ENCODE measurements at regions not wholly inside any gene's neighbourhood (a gene's known extent, or its start where the extent isn't known, plus 50 kb on each side); places are given as distances from the start of the nearest gene placed in this dataset.

- H3K4me1 Mint-ChIP-seq, result no peaks in the 10 kb centered on the region
- no peak overlapping the region for H3K27ac Mint-ChIP-seq
- H3K4me3 ChIP-seq, result no peak overlapping the region
- no peak for TF ChIP-seq CTCF (IDR thresholded peaks at IDR 0.05)
- no peak overlapping the region for H2AFZ ChIP-seq (replicated peaks)
- H3K4me3 Mint-ChIP-seq, result no peak overlapping the region
- DNase-seq (ENCODE audit: low spot score), result no peak
- no peak overlapping the region for H3K9ac ChIP-seq
- no peaks in the 10 kb centered on the region for H4K20me1 ChIP-seq (ENCODE audit: low read depth)
- H3K4me1 ChIP-seq, result no peaks in the 10 kb centered on the region
- no peak overlapping the region for H3K27ac ChIP-seq
- no peaks in the 10 kb centered on the region for H3K79me2 ChIP-seq (ENCODE audit: low read depth)
- H3K4me2 ChIP-seq, result no peak overlapping the region
- H3K27me3 Mint-ChIP-seq (ENCODE audit: insufficient read depth, low read depth), result peaks cover 3% of the 10 kb centered on the region
- H3F3A ChIP-seq (ENCODE audit: low read depth), result no peaks in the 10 kb centered on the region
- H3K9me3 ChIP-seq (ENCODE audit: low read depth), result peaks cover 22% of the 10 kb centered on the region
- H3K36me3 ChIP-seq, result no peaks in the 10 kb centered on the region
- no peaks in the 10 kb centered on the region for H3K36me3 Mint-ChIP-seq
- H3K9me3 Mint-ChIP-seq, result peaks cover 64% of the 10 kb centered on the region
- H3K27me3 ChIP-seq, result no peaks in the 10 kb centered on the region
These were observed 265.1 kb downstream of the ALG10 start for GRCh38 chr12:34287437-34287836.

- Histone ChIP-seq H3K27me3 (no peaks in the 10 kb centered on the region), H3K4me2 (no peak overlapping the region), H3K36me3 (no peaks in the 10 kb centered on the region), H3K4me3 (no peak overlapping the region), H3K9me3 (ENCODE audit: low read depth) (peaks cover 22% of the 10 kb centered on the region), H3K27ac (no peak overlapping the region), H4K20me1 (ENCODE audit: low read depth) (no peaks in the 10 kb centered on the region), H3K79me2 (ENCODE audit: low read depth) (no peaks in the 10 kb centered on the region), H3K9ac (no peak overlapping the region), H3F3A (ENCODE audit: low read depth) (no peaks in the 10 kb centered on the region), H2AFZ (replicated peaks) (no peak overlapping the region), H3K4me1 (no peaks in the 10 kb centered on the region)
- no peaks in the 10 kb centered on the region for H3K4me1 Mint-ChIP-seq
- H3K4me3 Mint-ChIP-seq, result no peak overlapping the region
- H3K27me3 Mint-ChIP-seq (ENCODE audit: insufficient read depth, low read depth), result peaks cover 4% of the 10 kb centered on the region
- no peaks in the 10 kb centered on the region for H3K36me3 Mint-ChIP-seq
- DNase-seq (ENCODE audit: low spot score), result no peak
- H3K9me3 Mint-ChIP-seq, result peaks cover 69% of the 10 kb centered on the region
- TF ChIP-seq EZH2phosphoT487 (IDR thresholded peaks at IDR 0.05), result no peak
- TF ChIP-seq EZH2 (IDR thresholded peaks at IDR 0.05), result no peak
- TF ChIP-seq CTCF (IDR thresholded peaks at IDR 0.05), result no peak
- H3K27ac Mint-ChIP-seq, result no peak overlapping the region
These were observed 266.0 kb downstream of the ALG10 start for GRCh38 chr12:34287986-34288962.

- H3K4me3 Mint-ChIP-seq, result no peak overlapping the region
- no peaks in the 10 kb centered on the region for H3K36me3 Mint-ChIP-seq
- H3K27me3 Mint-ChIP-seq (ENCODE audit: insufficient read depth, low read depth), result peaks cover 7% of the 10 kb centered on the region
- Histone ChIP-seq H3F3A (ENCODE audit: low read depth) (no peaks in the 10 kb centered on the region), H3K9ac (no peak overlapping the region), H3K27me3 (no peaks in the 10 kb centered on the region), H3K4me3 (no peak overlapping the region), H3K4me1 (no peaks in the 10 kb centered on the region), H3K36me3 (no peaks in the 10 kb centered on the region), H3K27ac (no peak overlapping the region), H3K9me3 (ENCODE audit: low read depth) (peaks cover 21% of the 10 kb centered on the region), H4K20me1 (ENCODE audit: low read depth) (no peaks in the 10 kb centered on the region), H3K79me2 (ENCODE audit: low read depth) (no peaks in the 10 kb centered on the region), H3K4me2 (no peak overlapping the region), H2AFZ (replicated peaks) (no peak overlapping the region)
- peaks cover 76% of the 10 kb centered on the region for H3K9me3 Mint-ChIP-seq
- H3K27ac Mint-ChIP-seq, result no peak overlapping the region
- no peak for TF ChIP-seq EZH2 (IDR thresholded peaks at IDR 0.05)
- no peak for TF ChIP-seq EZH2phosphoT487 (IDR thresholded peaks at IDR 0.05)
- no peak for TF ChIP-seq CTCF (IDR thresholded peaks at IDR 0.05)
- no peak for DNase-seq (ENCODE audit: low spot score)
- no peaks in the 10 kb centered on the region for H3K4me1 Mint-ChIP-seq
These were observed 266.7 kb downstream of the ALG10 start for GRCh38 chr12:34288963-34289345.
